GM12878 (cell line): ENCODE measurements at regions not wholly inside any gene's neighbourhood (a gene's known extent, or its start where the extent isn't known, plus 50 kb on each side); places are given as distances from the start of the nearest gene placed in this dataset.

Source experiments
- CBFB ChIP-seq: IDR thresholded peaks from 2 replicates; pipeline ENCODE4 v1.6.1; 2016; ENCODE audit warnings: antibody characterized with exemption, low read depth
- CREB1 ChIP-seq: IDR thresholded peaks from 2 replicates; pipeline ENCODE4 v1.6.1; 2012; ENCODE audit warnings: low read depth, mild to moderate bottlenecking, inconsistent platforms
- TCF7 ChIP-seq: IDR thresholded peaks from 2 replicates; pipeline ENCODE4 v1.6.1; 2014; ENCODE audit warnings: antibody characterized with exemption, borderline replicate concordance
- ZZZ3 ChIP-seq: IDR thresholded peaks from 2 replicates; pipeline ENCODE4 v1.6.1; 2011; ENCODE audit warnings: low read depth; ENCODE audit not compliant: control insufficient read depth, insufficient read length
- TF ChIP-seq, protein P1 (sequence below), 3 experiments: IDR thresholded peaks in 2 of 3; conservative IDR thresholded peaks in 1 of 3; 2 replicates each; pipeline ENCODE4 v1.5.1; 2011; ENCODE audit warnings: low read depth in 3 of 3, low read length in 3 of 3, mild to moderate bottlenecking in 3 of 3, control low read depth in 2 of 3, moderate library complexity in 2 of 3, inconsistent platforms in 1 of 3, mixed read lengths in 1 of 3; ENCODE audit not compliant: control insufficient read depth in 2 of 3, insufficient read depth in 1 of 3; ENCODE audit errors: extremely low read depth in 1 of 3
- TF ChIP-seq, protein P2 (sequence below): fragments of 450-650 bp; IDR thresholded peaks from 2 replicates; pipeline ENCODE4 v1.6.1; 2016; ENCODE audit warnings: mild to moderate bottlenecking

DNA sequence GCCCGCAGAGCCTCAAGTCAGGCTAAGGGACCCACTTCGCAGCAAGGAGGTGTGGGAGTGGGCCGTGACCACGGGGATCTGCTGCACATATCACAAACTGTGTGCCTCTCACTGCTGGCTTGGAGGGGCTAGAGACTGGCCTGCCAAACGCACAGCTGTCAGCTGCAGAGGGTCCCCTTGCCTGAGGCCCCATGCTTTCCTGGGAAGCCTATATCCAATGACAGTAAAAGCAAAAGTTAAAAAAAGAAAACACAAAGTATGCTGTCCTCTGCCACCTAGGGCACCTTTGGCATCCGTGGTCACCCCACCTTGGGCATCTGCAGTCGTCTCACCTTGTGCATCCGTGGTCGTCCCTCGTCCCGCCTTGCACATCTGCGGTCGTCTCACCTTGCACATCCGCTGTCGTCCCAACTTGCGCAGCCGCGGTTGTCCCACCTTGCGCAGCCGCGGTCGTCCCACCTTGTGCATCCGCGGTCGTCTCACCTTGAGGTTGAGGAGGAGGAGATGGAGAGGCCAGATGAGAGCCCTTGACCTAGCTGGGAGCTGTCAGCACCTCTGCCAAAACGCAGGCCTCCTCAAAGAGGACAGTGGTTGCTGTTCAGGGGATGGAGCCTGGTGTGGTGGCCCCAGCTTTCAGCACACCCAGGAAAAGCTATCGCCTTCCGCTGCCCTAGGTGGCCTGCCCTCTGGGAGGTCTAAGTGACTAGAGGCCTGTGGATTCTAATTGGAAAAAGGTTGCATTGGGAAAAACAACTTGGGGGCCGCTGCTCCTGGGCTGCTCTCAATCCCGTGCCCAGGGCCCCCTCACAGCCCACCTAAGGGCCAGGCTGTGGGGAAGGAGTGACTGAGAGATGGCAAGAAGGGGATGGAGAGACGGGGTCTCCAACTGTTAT is 90.5 kb downstream of the MYEOV start:
- TF ChIP-seq, protein P1, sequence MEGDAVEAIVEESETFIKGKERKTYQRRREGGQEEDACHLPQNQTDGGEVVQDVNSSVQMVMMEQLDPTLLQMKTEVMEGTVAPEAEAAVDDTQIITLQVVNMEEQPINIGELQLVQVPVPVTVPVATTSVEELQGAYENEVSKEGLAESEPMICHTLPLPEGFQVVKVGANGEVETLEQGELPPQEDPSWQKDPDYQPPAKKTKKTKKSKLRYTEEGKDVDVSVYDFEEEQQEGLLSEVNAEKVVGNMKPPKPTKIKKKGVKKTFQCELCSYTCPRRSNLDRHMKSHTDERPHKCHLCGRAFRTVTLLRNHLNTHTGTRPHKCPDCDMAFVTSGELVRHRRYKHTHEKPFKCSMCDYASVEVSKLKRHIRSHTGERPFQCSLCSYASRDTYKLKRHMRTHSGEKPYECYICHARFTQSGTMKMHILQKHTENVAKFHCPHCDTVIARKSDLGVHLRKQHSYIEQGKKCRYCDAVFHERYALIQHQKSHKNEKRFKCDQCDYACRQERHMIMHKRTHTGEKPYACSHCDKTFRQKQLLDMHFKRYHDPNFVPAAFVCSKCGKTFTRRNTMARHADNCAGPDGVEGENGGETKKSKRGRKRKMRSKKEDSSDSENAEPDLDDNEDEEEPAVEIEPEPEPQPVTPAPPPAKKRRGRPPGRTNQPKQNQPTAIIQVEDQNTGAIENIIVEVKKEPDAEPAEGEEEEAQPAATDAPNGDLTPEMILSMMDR (IDR thresholded peaks at IDR 0.05 in 2 of 3, conservative IDR thresholded peaks at IDR 0.05 in 1 of 3; ENCODE audit: control insufficient read depth in 2 of 3, extremely low read depth in 1 of 3, insufficient read depth in 1 of 3, low read depth in 3 of 3, low read length in 3 of 3) = no peak
- TF ChIP-seq, protein P2, sequence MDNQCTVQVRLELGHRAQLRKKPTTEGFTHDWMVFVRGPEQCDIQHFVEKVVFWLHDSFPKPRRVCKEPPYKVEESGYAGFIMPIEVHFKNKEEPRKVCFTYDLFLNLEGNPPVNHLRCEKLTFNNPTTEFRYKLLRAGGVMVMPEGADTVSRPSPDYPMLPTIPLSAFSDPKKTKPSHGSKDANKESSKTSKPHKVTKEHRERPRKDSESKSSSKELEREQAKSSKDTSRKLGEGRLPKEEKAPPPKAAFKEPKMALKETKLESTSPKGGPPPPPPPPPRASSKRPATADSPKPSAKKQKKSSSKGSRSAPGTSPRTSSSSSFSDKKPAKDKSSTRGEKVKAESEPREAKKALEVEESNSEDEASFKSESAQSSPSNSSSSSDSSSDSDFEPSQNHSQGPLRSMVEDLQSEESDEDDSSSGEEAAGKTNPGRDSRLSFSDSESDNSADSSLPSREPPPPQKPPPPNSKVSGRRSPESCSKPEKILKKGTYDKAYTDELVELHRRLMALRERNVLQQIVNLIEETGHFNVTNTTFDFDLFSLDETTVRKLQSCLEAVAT = no peak
- no peak for TF ChIP-seq TCF7
- TF ChIP-seq CREB1 = no peak
- TF ChIP-seq CBFB = no peak
- no peak for TF ChIP-seq ZZZ3
